Spleen (tissue), 11 donors: ENCODE measurements at regions not wholly inside any gene's neighbourhood (a gene's known extent, or its start where the extent isn't known, plus 50 kb on each side); places are given as distances from the start of the nearest gene placed in this dataset.

Experiments
- DNase-seq: peaks from one replicate; pipeline ENCODE4 v3.0.0-alpha.2; 2020
- H3K27ac ChIP-seq, 8 donors: fragments of 200-600 bp; sonication (generic) in 7 of 8; 1 replicate in 4 of 8; 2 replicates in 4 of 8; pipeline versions ENCODE4 v1.5.0 to v1.8.0; 2016 to 2021; ENCODE audit warnings: inconsistent platforms in 4 of 8, mild to moderate bottlenecking in 4 of 8, moderate library complexity in 1 of 8
- H3K27me3 ChIP-seq, 7 donors: fragments of 200-600 bp; sonication (generic) in 6 of 7; replicated peaks in 1 of 7; 1 replicate in 4 of 7; 2 replicates in 3 of 7; pipeline versions ENCODE4 v1.5.0 to v1.8.0; 2016 to 2021; ENCODE audit warnings: inconsistent platforms in 3 of 7, mild to moderate bottlenecking in 1 of 7
- H3K36me3 ChIP-seq, 6 donors: fragments of 200-600 bp; sonication (generic) in 5 of 6; 1 replicate in 4 of 6; 2 replicates in 2 of 6; pipeline versions ENCODE4 v1.5.0 to v1.8.0; 2016 to 2021; ENCODE audit warnings: inconsistent platforms in 2 of 6
- H3K4me1 ChIP-seq, 6 donors: fragments of 200-600 bp; sonication (generic) in 5 of 6; 1 replicate in 3 of 6; 2 replicates in 3 of 6; pipeline versions ENCODE4 v1.5.0 to v1.8.0; 2016 to 2021; ENCODE audit warnings: inconsistent platforms in 3 of 6
- H3K4me3 ChIP-seq, 8 donors: fragments of 200-600 bp; sonication (generic) in 7 of 8; 1 replicate in 4 of 8; 2 replicates in 4 of 8; pipeline versions ENCODE4 v1.5.0 to v1.8.0; 2016 to 2021; ENCODE audit warnings: inconsistent platforms in 4 of 8, mild to moderate bottlenecking in 4 of 8, moderate library complexity in 2 of 8
- H3K9me3 ChIP-seq, 8 donors: fragments of 200-600 bp; sonication (generic) in 7 of 8; 1 replicate in 4 of 8; 2 replicates in 4 of 8; pipeline versions ENCODE4 v1.5.0 to v1.8.0; 2016 to 2021; ENCODE audit warnings: inconsistent platforms in 4 of 8
- CTCF ChIP-seq, 11 experiments: fragments of 200-600 bp in 7 of 11; fragments of 450-650 bp in 4 of 11; sonication (generic) in 4 of 11; IDR thresholded peaks in 8 of 11; conservative IDR thresholded peaks in 3 of 11; 1 replicate in 7 of 11; 2 replicates in 4 of 11; pipeline versions ENCODE4 v1.4.0 to v1.8.0; 2016 to 2021; ENCODE audit warnings: antibody characterized with exemption in 11 of 11, inconsistent platforms in 4 of 11, mild to moderate bottlenecking in 1 of 11
- POLR2A ChIP-seq, 3 donors: fragments of 450-650 bp; IDR thresholded peaks; one replicate each; pipeline ENCODE4 v1.5.1; 2017; ENCODE audit warnings: antibody characterized with exemption in 3 of 3, mild to moderate bottlenecking in 1 of 3
- POLR2AphosphoS5 ChIP-seq, 3 donors: sonication (generic); formaldehyde crosslinking; IDR thresholded peaks; one replicate each; pipeline ENCODE4 v1.5.1; 2017; ENCODE audit warnings: antibody characterized with exemption in 3 of 3
- WGBS, 5 donors: extraction: QIAGEN DNeasy Blood & Tissue Kit in 3 of 5; methylation state at CpG; one replicate each; pipeline versions ENCODE4 v1.1.5 to v1.1.7; 2013 to 2018; 5-methylcytosine and 5-hydroxymethylcytosine counted together
- intact Hi-C: fragments of 100-400 bp; cut with DNase I; formaldehyde crosslinking; loops from one replicate; pipeline ENCODE4 v1.15.0; 2023; ENCODE audit warnings: low total_unique reads
- donor health status: healthy with polysubstance abuse.
- donor health status: DM: no; HTN: no; CAD: no; lungs with moderate emphysema.
- donor health status: DM: no; HTN: no; CAD: no.
- donor health status: Bipolar disorder and iron deficiency.
- donor health status: healthy.
- donor health status: DM: no; HTN: no; CAD: no.
- donor health status: DM: yes; HTN: yes; CAD: no.

DNA sequence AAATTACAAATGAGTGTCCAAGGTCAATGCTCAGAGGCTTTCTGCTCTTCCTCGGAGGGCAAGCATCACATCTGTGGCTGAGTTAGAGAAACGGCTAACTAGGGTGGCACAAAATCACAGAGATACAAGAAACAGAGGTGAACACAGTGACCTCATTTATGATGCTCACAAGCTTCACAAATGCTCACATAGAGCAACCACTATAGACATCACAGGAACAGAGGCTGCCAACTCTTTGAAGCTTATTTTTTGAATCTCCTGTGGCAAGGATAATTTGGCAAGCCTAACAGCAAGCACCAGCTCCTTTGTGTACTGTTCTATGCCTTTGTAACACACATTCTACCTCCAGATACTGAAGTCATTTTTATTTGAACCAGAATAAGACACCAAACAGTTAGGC is 416.5 kb upstream of the DDI1 start:
- WGBS, 5 donors = 54 to 73% (median 59%) methylated on average over 2 of the region's 2 CpGs
- H3K4me3 ChIP-seq = no peak overlapping the region
- DNase-seq = no peak
- no peaks in the 10 kb centered on the region for H3K9me3 ChIP-seq
- no peaks in the 10 kb centered on the region for H3K36me3 ChIP-seq
- no peak overlapping the region for H3K27ac ChIP-seq
- intact Hi-C loops = no loop called here
- TF ChIP-seq CTCF (IDR thresholded peaks at IDR 0.05 in 8 of 11, conservative IDR thresholded peaks at IDR 0.05 in 3 of 11) = no peak
- no peak for TF ChIP-seq POLR2AphosphoS5 (IDR thresholded peaks at IDR 0.05)
- TF ChIP-seq POLR2A (IDR thresholded peaks at IDR 0.05) = no peak
- no peaks in the 10 kb centered on the region for H3K4me1 ChIP-seq
- H3K27me3 ChIP-seq = no peaks in the 10 kb centered on the region

- TF ChIP-seq POLR2A (IDR thresholded peaks at IDR 0.05) = no peak
- TF ChIP-seq POLR2AphosphoS5 (IDR thresholded peaks at IDR 0.05) = no peak
- TF ChIP-seq CTCF (IDR thresholded peaks at IDR 0.05 in 8 of 11, conservative IDR thresholded peaks at IDR 0.05 in 3 of 11) = no peak
- H3K36me3 ChIP-seq = no peaks in the 10 kb centered on the region
- WGBS, 5 donors = 78 to 92% (median 85%) methylated on average over 2 of the region's 2 CpGs
These were observed 414.1 kb upstream of the DDI1 start for GRCh38 chr11:103622296-103622695.

GRCh38 chr11:103623933-103624332 is 412.5 kb upstream of the DDI1 start:
- H3K27me3 ChIP-seq = no peaks in the 10 kb centered on the region
- no peak overlapping the region for H3K4me3 ChIP-seq
- no peaks in the 10 kb centered on the region for H3K4me1 ChIP-seq
- intact Hi-C loops = no loop called here
- no peak for TF ChIP-seq POLR2AphosphoS5 (IDR thresholded peaks at IDR 0.05)
- no peak for TF ChIP-seq POLR2A (IDR thresholded peaks at IDR 0.05)
- no peak for TF ChIP-seq CTCF (IDR thresholded peaks at IDR 0.05 in 8 of 11, conservative IDR thresholded peaks at IDR 0.05 in 3 of 11)
- no peak for DNase-seq
- 64 to 91% (median 71%) methylated on average over 1 of the region's 1 CpG for WGBS, 5 donors
- no peaks in the 10 kb centered on the region for H3K36me3 ChIP-seq
- H3K9me3 ChIP-seq = no peaks in the 10 kb centered on the region
- no peak overlapping the region for H3K27ac ChIP-seq

More at GRCh38 chr11:103622296-103622695, 414.1 kb upstream of the DDI1 start:
- Histone ChIP-seq H3K27me3 (no peaks in the 10 kb centered on the region), H3K9me3 (no peaks in the 10 kb centered on the region), H3K4me3 (no peak overlapping the region), H3K4me1 (no peaks in the 10 kb centered on the region), H3K27ac (no peak overlapping the region)
- intact Hi-C loops = no loop called here
- DNase-seq = no peak

GRCh38 chr11:103624708-103625623 is 411.5 kb upstream of the DDI1 start:
- no peak for TF ChIP-seq POLR2A (IDR thresholded peaks at IDR 0.05)
- TF ChIP-seq CTCF (IDR thresholded peaks at IDR 0.05 in 8 of 11, conservative IDR thresholded peaks at IDR 0.05 in 3 of 11) = no peak
- TF ChIP-seq POLR2AphosphoS5 (IDR thresholded peaks at IDR 0.05) = no peak
- Histone ChIP-seq H3K27me3 (no peaks in the 10 kb centered on the region), H3K27ac (no peak overlapping the region), H3K9me3 (no peaks in the 10 kb centered on the region), H3K4me3 (no peak overlapping the region), H3K4me1 (no peaks in the 10 kb centered on the region), H3K36me3 (no peaks in the 10 kb centered on the region)
- no peak for DNase-seq
- 44 to 66% (median 57%) methylated on average over 5 of the region's 5 CpGs for WGBS, 5 donors
- intact Hi-C loops = no loop called here
